ENCODE measurements at regions not wholly inside any gene's neighbourhood (a gene's known extent, or its start where the extent isn't known, plus 50 kb on each side); places are given as distances from the start of the nearest gene placed in this dataset.
"Not testable (repeated sequence)": the region's sequence is repeated elsewhere in the genome, so short reads cannot be mapped to it uniquely, and the experiment has no call there.

DNA sequence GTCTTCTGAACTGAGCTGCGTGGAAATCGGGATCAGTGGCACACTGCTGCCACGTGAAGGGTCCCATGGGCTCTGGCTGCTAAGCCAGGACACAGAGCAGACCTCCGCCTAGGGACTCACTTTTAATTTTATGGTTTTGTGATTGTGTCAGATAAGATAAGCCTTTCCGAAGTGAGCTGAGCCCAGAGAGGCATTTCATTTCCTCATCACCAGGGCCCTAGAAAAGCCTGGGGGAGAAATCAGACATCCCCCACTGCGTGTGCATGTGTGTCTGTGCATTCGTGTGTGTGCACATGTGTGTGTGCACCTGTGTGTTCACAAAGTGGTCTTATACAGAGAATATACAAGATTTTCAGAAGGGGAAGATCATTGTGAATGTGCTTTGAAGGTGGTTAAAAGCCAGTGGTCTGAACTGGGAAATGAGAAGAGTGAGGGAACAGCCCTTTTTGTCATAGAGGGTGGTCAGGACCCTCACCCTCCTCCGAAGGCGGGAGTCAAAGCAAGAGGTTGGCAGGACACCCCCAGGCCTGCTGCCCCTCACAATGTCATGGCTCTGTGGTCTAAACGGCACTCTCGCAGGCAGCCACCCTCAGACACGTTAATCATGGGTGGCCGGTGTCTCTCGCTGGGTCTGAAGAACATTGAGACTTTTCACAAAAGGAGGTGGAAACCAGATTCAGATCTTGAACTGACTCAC is 176.1 kb upstream of the PFKP start:
- no peak for DNase-seq (ENCODE audit: low spot score)

DNA sequence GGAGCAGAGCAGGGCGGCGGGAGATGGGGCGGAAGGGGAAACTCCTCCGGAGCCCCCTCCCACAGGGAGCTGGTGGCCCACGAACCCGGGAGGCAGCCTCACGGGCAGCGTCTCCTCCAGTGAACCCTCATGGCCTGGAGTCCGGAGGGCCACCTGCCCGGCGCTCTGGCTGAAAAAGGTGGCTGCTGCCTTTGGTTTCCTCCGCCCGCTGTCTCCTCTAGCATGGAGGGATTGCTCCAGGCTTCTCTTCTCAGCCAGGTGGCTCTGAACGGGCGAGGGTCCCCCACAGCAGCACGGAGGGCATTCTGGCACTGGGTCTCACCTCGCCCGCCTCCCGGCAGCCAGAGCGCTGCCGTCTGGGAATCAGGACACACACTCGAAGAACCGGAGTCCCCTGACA is 177.3 kb upstream of the PFKP start:
- DNase-seq (ENCODE audit: low spot score) = no peak

GRCh38 chr10:2888403-2889004 is 178.8 kb upstream of the PFKP start:
- no peak for DNase-seq (ENCODE audit: low spot score)

- DNase-seq (ENCODE audit: low spot score) = no peak
Measured at GRCh38 chr10:2887391-2888070, 179.8 kb upstream of the PFKP start.

DNA sequence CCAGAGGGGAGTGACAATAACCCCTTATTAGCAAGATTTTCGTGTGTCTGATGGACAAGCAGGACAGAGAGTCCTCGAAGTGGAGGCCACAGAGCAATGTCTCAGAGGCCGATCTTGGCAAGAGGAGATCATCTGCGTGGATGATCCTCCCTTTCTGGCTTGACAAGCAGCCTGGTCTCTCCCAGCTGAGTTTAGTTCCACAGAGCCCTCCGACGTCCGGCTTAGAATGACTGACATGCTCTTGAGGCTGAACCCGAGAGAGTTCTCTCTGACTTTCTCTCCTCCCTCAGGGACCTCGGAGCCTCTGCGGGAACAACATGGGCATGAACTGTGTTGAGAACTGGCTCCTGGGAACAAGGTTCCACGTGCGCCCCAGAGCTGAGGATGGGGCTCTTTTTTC is 180.7 kb upstream of the PFKP start:
- DNase-seq (ENCODE audit: low spot score) = no peak

DNA sequence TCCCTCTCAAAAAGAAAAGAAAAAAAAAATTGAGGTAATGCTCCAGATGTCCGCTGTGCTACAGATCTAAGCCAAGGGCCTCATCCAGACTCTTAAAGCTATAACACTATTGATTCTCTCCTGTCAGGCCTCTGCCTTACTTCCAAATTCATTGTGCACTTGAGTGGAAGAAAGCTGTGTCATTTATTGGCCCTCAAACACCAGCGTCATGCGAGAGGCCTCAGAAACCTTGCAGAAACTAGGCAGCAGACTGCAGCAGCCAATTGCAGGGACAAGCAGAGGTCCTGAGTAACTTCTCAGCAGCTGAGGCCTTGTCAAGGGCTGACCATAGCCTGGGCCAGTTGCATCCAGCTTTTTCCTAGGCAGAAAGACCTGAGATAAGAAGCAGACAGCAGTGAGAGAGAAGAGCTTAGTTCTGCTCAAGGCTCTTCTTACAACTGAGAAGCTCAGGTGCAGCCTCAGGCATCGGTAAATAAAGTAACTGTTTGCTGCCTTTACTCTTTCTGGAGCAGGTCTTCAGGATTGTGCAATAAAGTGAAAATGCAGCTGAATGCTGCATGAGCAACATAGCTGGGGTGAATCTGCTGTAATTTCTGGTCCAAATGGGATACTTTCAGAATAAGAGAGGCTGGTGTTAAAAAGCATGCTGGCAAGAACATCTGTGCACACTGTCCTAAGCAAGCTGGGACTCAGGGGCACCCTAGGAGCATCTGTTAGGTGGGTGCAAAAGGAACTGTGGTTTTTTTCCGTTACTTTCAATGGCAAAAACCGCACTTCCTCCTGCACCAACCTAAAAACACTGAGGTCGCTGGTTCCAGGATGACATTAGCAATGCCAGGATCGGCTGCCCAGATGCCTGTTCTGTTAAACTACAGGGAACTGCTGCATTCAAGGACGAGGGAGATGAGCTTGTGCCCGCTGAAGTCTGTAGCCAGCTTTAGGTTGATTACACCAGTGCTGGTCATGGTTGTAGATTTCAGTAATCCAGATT is 181.8 kb upstream of the PFKP start:
- no peak for DNase-seq (ENCODE audit: low spot score)

DNA sequence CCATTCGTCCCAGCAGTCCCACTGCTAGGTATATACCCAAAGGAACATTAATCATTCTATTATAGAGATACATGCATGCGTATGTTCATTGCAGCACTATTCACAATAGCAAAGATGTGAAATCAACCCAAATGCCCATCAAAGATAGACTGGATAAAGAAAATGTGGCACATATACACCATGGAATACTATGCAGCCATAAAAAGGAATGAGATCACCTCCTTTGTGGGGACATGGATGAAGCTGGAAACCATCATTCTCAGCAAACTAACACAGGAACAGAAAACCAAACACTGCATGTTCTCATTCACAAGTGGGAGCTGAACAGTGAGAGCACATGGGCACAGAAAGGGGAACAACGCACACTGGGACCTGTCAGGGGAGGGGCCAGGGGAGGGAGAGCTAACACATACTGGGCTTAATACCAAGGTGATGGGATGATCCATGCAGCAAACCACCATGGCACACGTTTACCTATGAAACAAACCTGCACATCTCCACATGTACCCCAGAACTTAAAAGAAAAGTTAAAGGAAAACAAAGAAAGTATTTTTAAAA is 183.3 kb upstream of the PFKP start:
- DNase-seq (ENCODE audit: low spot score) = not testable (repeated sequence)

DNA sequence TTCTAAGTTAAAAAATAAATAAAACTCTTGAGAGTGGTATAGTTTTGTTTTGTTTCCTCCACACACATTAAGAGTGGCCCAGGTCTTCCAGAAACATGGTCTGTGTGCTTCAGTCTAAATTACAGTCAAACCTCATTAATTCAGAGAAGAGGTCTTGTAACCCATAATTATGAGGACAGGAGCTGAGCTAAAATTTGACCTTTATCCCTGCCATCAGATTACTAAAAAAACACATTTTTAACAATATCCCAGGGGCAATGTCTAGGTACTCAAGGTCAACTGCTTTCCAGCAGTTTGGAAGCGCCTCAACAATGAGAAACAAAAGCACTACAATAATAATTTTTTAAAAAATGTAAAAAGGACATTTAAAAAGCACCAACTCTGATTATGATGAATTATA is 184.1 kb upstream of the PFKP start:
- DNase-seq (ENCODE audit: low spot score) = no peak

GRCh38 chr10:2882628-2883027 is 184.7 kb upstream of the PFKP start:
- DNase-seq (ENCODE audit: low spot score) = no peak

DNA sequence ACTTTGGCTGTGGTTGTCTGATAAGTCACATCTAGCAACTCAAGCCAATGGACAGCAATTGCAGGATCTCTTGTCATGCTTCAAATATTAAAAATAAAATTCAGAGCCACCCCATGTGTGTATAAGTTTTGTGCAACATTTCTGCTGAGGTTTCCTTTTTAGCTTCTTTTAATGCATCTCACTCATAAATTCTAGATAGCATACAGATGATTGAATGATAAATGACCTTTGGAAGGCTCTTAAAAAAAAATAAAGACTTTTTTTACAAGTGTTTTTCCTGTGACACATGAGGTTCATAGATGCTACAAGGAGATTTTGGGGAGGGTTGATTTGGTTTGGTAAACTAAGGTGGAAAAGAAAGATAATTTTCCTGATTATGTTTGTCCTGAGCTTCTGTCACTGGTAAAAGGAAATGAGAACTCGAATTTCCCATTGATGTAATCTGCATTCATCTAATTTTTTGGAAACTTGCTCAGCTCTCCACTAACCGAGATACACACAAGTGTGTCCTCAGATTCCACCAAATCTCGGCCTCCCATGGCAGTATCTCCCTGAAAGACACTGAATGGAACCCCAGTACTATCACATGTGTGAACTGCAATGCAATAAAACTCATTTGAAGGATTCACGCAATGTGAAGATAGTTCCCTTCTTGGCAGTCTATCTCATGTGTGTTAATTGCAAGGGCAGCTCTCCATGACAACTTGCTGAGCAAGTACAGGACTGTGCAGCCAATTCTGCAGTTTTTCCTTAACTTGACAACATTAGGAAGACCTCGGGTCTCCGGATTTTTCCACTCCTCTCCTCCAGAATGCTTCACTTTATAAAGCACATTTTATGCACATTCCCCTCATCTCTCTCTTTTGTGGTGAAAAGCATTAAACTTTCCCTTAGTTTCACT is 185.4 kb upstream of the PFKP start:
- DNase-seq (ENCODE audit: low spot score) = no peak

DNA sequence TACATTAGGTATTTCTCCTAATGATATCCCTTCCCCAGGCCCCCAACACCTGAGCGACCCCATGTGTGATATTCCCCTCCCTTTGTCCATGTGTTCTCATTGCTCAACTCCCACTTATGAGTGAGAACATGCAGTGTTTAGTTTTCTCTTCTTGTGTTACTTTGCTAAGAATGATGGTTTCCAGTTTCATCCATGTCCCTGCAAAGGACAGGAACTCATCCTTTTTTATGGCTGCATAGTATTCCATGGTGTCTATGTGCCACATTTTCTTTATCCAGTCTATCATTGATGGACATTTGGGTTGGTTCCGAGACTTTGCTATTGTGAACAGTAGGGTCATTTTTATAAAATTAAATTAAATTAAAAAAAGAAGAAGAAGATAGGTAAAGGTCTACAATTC is 187.3 kb upstream of the PFKP start:
- DNase-seq (ENCODE audit: low spot score) = not testable (repeated sequence)

GRCh38 chr10:2878818-2879217 is 188.5 kb upstream of the PFKP start:
- DNase-seq (ENCODE audit: low spot score) = no peak

- DNase-seq (ENCODE audit: low spot score) = no peak
Measured at GRCh38 chr10:2876032-2876431, 191.3 kb upstream of the PFKP start.

GRCh38 chr10:2874963-2875362 is 192.4 kb upstream of the PFKP start:
- DNase-seq (ENCODE audit: low spot score) = no peak

DNA sequence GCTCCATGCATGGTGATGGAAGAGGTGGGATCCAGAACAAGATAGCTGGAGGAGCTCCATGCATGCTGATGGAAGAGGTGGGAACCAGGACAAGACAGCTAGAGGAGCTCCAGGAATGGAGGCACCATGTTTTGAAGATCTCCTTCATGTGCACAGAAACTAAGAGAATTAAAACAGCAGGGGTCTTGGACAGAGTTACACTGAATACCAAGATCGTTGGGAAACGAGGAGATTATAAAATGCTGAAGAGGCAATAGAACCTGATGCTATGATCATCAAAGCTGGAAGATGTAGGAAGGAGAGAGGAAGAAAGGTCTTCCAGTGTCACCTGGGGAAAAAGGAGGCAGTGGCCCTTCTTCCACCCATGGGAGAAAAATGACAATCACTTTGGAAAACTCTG is 193.6 kb upstream of the PFKP start:
- DNase-seq (ENCODE audit: low spot score) = no peak

- DNase-seq (ENCODE audit: low spot score) = no peak
Measured at GRCh38 chr10:2871673-2872219, 195.6 kb upstream of the PFKP start.

DNA sequence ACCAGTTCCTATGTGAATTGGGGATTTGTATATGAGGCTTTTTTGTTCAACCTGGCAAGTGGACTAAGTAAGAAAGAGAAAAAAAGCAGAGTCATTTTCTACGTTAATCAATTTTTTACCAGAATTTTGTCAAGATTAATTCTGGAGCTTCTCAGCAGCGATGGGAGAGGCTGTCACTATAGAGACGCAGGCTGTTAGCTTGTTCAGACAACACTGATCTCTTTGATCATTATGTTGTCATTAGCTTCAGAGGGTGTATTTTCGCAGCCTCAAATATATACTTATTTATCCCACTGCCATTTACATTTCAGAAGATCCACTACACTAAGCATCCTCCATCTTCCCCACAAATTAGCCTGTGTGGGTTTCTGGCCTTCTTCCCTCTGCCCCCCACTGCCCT is 196.7 kb upstream of the PFKP start:
- DNase-seq (ENCODE audit: low spot score) = no peak

GRCh38 chr10:2867788-2868299 is 199.5 kb upstream of the PFKP start:
- DNase-seq (ENCODE audit: low spot score) = no peak

- DNase-seq (ENCODE audit: low spot score) = no peak
Measured at GRCh38 chr10:2866569-2866968, 200.8 kb upstream of the PFKP start.

- DNase-seq (ENCODE audit: low spot score) = no peak
Measured at GRCh38 chr10:2861632-2862210, 205.6 kb upstream of the PFKP start.

Measured in kidney tubule cell (primary cell).